GM06990 (cell line): ENCODE measurements at regions not wholly inside any gene's neighbourhood (a gene's known extent, or its start where the extent isn't known, plus 50 kb on each side); places are given as distances from the start of the nearest gene placed in this dataset.

Source experiments
- DNase-seq: peaks from one replicate; pipeline ENCODE4 v3.0.0-alpha.2; 2011; ENCODE audit not compliant: insufficient read length; ENCODE audit errors: extremely low read depth
- H3K27me3 ChIP-seq: replicated peaks from 2 replicates; pipeline ENCODE4 v1.6.0; 2011; ENCODE audit warnings: low read length; ENCODE audit not compliant: control insufficient read depth, insufficient read depth
- H3K36me3 ChIP-seq: 2 replicates; pipeline ENCODE4 v1.5.1; 2011; ENCODE audit warnings: low read length; ENCODE audit not compliant: control insufficient read depth, insufficient read depth
- H3K4me3 ChIP-seq: replicated peaks from 2 replicates; pipeline ENCODE4 v1.5.1; 2011; ENCODE audit warnings: low read depth, mild to moderate bottlenecking, control low read depth, low read length
- TF ChIP-seq, protein P1 (sequence below): IDR thresholded peaks from 2 replicates; pipeline ENCODE4 v1.5.1; 2011; ENCODE audit warnings: low read length, control low read depth, mild to moderate bottlenecking, inconsistent platforms; ENCODE audit not compliant: insufficient read depth, poor library complexity, severe bottlenecking

- DNase-seq, result no peak
Measured at GRCh38 chr1:93753791-93754763, 72.4 kb upstream of the BCAR3 start.

DNA sequence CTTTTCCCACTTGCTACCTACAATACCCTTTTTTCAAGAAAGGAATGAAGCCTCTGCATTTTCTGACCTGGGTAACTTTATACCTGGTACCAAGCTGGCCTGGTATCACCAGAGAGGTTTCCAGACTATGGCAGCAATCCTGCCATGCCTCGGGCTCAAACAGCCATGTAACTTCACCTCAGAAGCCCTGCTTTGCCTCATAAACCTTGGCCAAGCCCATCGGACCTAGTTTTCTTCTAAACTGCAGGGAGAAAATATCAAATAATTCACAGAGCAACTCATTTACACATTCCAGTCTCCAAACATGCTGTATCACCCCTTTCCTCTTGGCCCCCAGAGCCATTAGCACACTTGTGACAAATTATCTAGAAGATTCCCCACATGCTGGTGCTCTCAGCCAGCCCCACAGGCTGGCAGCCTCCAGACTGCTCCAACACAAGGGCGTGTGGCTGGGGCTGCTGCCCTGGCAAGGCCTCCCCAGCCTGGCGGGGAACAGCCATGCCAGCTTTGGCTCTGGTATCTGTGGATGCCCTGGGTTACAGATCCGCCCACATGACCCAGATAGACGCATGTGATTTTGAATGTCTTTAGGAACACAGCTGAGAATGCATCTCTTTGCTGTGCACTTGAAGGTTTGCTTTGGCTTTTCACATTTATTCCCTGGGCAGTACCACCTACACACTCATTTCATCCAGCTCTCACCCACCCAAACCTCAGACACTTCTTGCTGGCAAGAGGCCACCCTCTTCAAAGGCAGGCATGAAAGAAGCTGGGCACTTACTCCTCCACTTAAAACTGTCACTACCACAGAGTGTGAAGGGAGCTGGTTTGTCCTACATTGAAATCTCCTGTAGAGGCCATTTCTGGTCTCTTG lies 70.0 kb upstream of the BCAR3 start:
- no peak overlapping the region for H3K4me3 ChIP-seq
- no peaks in the 10 kb centered on the region for H3K27me3 ChIP-seq
- TF ChIP-seq, protein P1, sequence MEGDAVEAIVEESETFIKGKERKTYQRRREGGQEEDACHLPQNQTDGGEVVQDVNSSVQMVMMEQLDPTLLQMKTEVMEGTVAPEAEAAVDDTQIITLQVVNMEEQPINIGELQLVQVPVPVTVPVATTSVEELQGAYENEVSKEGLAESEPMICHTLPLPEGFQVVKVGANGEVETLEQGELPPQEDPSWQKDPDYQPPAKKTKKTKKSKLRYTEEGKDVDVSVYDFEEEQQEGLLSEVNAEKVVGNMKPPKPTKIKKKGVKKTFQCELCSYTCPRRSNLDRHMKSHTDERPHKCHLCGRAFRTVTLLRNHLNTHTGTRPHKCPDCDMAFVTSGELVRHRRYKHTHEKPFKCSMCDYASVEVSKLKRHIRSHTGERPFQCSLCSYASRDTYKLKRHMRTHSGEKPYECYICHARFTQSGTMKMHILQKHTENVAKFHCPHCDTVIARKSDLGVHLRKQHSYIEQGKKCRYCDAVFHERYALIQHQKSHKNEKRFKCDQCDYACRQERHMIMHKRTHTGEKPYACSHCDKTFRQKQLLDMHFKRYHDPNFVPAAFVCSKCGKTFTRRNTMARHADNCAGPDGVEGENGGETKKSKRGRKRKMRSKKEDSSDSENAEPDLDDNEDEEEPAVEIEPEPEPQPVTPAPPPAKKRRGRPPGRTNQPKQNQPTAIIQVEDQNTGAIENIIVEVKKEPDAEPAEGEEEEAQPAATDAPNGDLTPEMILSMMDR, result no peak
- no peak for DNase-seq
- H3K36me3 ChIP-seq, result no peaks in the 10 kb centered on the region

More at GRCh38 chr1:93753791-93754763, 72.4 kb upstream of the BCAR3 start:
- TF ChIP-seq, protein P1, result no peak
- H3K36me3 ChIP-seq, result no peaks in the 10 kb centered on the region
- no peak overlapping the region for H3K4me3 ChIP-seq
- H3K27me3 ChIP-seq, result no peaks in the 10 kb centered on the region

DNA sequence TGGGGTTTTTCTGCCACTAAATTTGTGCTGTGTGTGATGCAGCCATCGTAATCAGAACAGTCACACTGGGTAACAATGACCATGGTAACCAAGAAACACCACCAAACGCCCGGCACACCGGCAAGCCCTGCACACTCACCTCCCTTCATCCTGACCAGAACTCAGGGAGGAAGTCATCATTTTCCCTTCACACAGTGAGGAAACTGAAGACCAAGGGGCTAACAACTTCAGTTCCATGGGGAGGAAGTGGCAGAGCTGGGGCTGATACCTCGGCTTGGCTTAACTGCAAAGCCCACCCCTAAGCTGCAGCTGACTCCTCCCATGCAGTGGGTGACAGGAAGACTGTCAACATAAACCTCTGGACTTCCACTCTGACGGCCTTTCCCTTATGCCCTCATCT lies 69.3 kb upstream of the BCAR3 start:
- no peak for DNase-seq
- Histone ChIP-seq H3K27me3 (no peaks in the 10 kb centered on the region), H3K36me3 (no peaks in the 10 kb centered on the region), H3K4me3 (no peak overlapping the region)
- TF ChIP-seq, protein P1, result no peak

DNA sequence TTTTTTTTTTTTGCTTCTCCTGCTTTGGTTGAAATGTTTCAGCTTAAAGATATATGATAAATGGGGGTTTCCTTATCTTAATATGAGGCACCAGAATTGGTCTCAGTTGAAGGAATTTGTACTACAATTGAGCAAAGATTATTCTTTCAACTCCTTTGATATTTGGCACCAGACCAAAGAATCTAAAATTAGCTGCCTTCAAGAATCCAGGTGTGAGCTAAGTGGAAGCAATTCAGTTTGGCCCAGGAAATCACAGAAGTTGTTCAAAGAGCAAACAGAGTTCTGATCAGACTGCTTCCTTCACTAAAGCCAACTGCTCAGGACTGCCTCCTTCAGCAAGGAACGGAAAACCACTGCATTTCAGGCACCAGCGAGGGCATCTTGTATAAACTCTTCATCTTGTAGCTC lies 68.3 kb upstream of the BCAR3 start:
- no peaks in the 10 kb centered on the region for H3K27me3 ChIP-seq
- DNase-seq, result peak; percentile 48
- no peak overlapping the region for H3K4me3 ChIP-seq
- TF ChIP-seq, protein P1, result peak; percentile 49
- no peaks in the 10 kb centered on the region for H3K36me3 ChIP-seq

DNA sequence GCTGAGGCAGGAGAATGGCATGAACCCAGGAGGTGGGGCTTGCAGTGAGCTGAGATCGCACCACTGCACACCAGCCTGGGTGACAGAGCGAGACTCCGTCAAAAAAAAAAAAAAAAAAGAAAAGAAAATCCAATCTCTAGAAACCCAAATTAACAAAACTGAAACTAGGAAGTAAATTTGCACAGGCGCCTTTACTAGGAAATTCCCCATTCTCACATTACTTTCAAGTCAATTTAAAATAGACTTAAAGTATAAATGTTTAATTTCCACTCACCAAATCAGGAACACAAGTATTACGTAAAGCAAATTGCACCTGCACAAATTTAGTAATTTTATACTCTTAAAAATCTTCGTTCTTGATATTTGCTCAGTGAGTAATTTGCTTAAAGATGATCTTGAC lies 67.8 kb upstream of the BCAR3 start:
- Histone ChIP-seq H3K4me3 (no peak overlapping the region), H3K36me3 (no peaks in the 10 kb centered on the region), H3K27me3 (no peaks in the 10 kb centered on the region)
- TF ChIP-seq, protein P1, result no peak
- peak; percentile 57 for DNase-seq
